NCI-H2171 treated with DMSO at 0.1 percent for 48 hours (cell line): ENCODE measurements at regions not wholly inside any gene's neighbourhood (a gene's known extent, or its start where the extent isn't known, plus 50 kb on each side); places are given as distances from the start of the nearest gene placed in this dataset.

Source experiments
- DNase-seq: peaks from one replicate; lab custom pipeline; 2025; lab: John Stamatoyannopoulos, UW

- DNase-seq: no peak
Measured at GRCh38 chr5:61738446-61738845, 406.4 kb downstream of the ZSWIM6 start.

- DNase-seq: no peak
Measured at GRCh38 chr5:61744690-61745619, 412.9 kb downstream of the ZSWIM6 start.

- DNase-seq: no peak
Measured at GRCh38 chr5:61746831-61747575, 414.9 kb downstream of the ZSWIM6 start.

- DNase-seq: no peak
Measured at GRCh38 chr5:61748121-61748520, 416.1 kb downstream of the ZSWIM6 start.

- DNase-seq: no peak
Measured at GRCh38 chr5:61748651-61749050, 416.6 kb downstream of the ZSWIM6 start.

GRCh38 chr5:61752588-61752987, 420.5 kb downstream of the ZSWIM6 start:
- no peak for DNase-seq

GRCh38 chr5:61754792-61755191, 422.7 kb downstream of the ZSWIM6 start:
- DNase-seq: no peak

- DNase-seq: peak; percentile 5
Measured at GRCh38 chr5:61755726-61756222, 423.7 kb downstream of the ZSWIM6 start.

GRCh38 chr5:61758711-61759110, 426.7 kb downstream of the ZSWIM6 start:
- DNase-seq: no peak

- no peak for DNase-seq
Measured at GRCh38 chr5:61765471-61765870, 433.4 kb downstream of the ZSWIM6 start.

- no peak for DNase-seq
Measured at GRCh38 chr5:61766141-61766540, 434.1 kb downstream of the ZSWIM6 start.

- no peak for DNase-seq
Measured at GRCh38 chr5:61767231-61768080, 435.4 kb downstream of the ZSWIM6 start.

GRCh38 chr5:61768692-61769281, 436.7 kb downstream of the ZSWIM6 start:
- DNase-seq: peak; percentile 8

- DNase-seq: no peak
Measured at GRCh38 chr5:61771062-61771461, 439.0 kb downstream of the ZSWIM6 start.

GRCh38 chr5:61771808-61772207, 439.8 kb downstream of the ZSWIM6 start:
- DNase-seq: no peak

GRCh38 chr5:61775901-61776300, 443.8 kb downstream of the ZSWIM6 start:
- no peak for DNase-seq

GRCh38 chr5:61777292-61777691, 445.2 kb downstream of the ZSWIM6 start:
- no peak for DNase-seq

GRCh38 chr5:61779743-61780142, 447.7 kb downstream of the ZSWIM6 start:
- no peak for DNase-seq

GRCh38 chr5:61783481-61783880, 451.4 kb downstream of the ZSWIM6 start:
- DNase-seq: no peak

GRCh38 chr5:61784341-61784740, 452.3 kb downstream of the ZSWIM6 start:
- DNase-seq: peak; percentile 61

- DNase-seq: no peak
Measured at GRCh38 chr5:61788548-61788947, 456.5 kb downstream of the ZSWIM6 start.

GRCh38 chr5:61790007-61790406, 457.9 kb downstream of the ZSWIM6 start:
- DNase-seq: no peak
